Activated T-cell treated with anti-CD3 and anti-CD28 coated beads for 24 hours (primary cell): ENCODE measurements at regions not wholly inside any gene's neighbourhood (a gene's known extent, or its start where the extent isn't known, plus 50 kb on each side); places are given as distances from the start of the nearest gene placed in this dataset.
"Not testable (repeated sequence)": the region's sequence is repeated elsewhere in the genome, so short reads cannot be mapped to it uniquely, and the experiment has no call there.

Experiments
- DNase-seq: peaks from one replicate; pipeline ENCODE4 v3.0.0-alpha.2; 2020; ENCODE audit warnings: low read depth

DNA sequence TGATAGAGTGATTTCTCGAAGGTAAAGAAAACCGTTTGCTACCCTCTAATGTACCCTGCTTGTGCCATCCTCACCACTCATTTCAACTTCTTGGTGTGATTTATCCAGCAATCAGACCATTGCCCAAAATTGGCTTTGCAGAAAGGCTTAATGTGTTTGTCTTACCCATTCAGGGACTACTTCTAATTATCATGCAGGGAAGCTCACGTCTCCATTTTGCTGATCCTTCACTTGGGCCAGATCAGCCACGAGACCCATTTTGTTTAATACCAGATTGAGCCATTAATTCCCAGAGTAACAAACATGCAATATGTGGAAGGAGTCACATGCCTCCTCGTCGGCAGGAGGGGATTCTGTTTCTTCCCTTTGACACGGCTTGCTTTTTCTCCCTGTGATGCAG is 51.1 kb upstream of the CRY1 start:
- DNase-seq = no peak

DNA sequence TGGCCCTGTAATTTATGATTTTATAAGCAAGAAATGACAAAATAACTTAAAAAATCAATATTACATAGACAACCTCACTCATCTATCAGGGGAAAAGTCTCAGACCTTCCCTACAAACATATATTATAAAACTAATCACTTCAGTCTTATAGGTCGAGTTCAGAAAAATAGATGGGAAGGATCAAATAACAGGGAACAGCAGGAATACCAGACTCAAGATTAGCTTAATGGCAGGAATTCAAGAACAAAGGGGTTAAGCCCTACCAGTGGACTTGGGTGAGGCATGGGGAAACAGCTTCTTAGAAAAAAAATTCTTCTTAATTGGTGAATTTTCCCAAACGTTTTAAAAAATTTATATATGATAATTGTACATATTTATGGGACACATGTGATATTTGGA is 51.6 kb upstream of the CRY1 start:
- no peak for DNase-seq

DNA sequence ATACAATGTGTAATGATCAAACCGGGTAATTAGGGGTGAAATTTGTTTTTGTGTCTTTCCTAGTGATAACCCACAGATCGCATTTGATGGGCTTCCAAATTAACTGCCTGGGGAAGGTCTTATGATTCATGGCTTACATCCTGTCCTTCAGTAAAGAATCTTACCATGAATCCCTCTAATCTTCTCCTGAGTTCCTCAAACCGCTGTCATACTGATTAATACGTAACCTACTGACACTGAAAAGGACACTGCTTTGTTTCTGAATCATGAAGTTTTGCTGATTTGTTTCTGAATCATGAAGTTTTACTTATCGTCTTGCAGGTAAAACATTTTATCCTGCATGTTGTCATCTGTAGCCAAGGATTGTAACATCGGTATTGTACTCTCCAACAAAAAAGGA is 52.0 kb upstream of the CRY1 start:
- no peak for DNase-seq

DNA sequence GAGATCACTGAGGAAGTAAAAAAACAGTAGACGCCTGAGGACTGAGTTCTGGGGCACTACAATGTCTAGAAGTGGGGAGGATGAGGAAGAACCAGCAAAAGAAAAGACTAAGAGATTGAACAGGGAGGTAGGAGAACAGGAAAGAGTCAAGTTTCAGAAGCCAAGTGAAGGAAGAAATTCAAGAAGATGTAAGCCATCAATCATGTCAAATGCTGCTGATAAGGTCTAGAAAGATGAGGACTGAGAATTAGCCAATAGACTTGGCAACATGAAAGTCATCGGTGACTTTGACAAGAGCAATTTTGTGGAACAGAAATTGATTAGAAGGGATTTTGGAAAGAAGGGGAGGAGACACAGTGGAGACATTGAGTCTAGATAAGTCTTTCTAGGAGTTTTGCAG is 54.8 kb upstream of the CRY1 start:
- DNase-seq = no peak

DNA sequence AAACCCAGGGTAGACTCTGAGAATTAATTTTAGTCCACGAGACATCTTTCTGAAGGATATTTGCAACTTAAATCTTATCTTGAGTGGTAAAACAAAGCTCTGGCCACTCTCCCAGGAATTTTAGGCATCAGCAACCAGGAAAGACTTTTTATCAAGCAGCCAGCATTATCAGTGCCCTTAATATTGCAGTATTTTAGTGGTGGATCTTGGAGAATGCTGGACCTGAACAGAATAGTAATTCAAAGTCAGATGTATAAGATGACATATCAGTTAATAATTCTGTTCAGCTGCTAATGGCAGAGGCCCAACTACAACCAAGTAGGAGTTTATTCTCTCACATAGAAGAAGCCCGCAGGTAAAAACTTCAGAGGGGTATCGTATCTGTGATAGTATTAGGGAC is 59.0 kb upstream of the CRY1 start:
- DNase-seq = no peak

DNA sequence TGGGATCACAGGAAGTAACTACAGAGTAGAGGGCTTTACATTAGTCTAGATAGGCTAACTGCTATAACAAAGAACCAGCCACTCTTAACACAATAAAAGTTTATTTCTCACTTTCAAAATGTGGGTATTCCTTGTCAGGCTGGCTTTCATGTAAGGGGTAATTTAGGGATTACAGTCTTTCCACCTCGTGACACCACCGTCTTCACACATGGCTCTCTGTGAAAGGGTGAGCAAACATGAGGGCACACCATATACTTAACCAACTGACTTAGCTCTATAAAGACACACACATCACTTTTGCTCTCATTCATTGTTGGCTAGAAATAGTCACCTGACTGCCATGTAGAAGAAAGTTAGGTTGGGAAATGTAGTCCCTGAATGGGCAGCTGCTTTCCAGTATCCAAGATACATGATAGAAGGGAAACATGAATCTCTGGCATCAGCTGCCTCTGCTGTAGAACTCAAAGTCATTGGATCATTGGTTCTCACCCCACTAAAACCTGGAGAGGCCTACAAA is 66.1 kb upstream of the CRY1 start:
- DNase-seq = no peak

DNA sequence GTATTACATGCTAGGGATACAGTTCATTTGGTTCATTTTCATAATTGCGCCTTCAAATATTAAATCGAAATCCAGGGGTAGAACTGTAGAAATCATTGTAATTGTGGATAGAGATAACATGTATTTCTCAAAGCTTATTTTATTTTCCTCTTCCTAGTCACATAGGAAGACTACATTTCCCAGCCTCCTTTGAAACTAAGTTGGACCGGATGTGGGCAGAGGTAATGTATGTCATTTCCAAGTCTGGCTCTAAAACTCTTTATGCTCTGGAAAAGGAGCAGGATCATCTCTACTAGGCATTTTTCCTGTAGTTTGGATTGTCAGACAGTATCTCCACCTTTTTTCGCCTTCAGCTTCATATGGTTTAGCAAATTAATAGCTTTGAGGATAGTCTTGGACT is 70.1 kb upstream of the CRY1 start:
- no peak for DNase-seq

DNA sequence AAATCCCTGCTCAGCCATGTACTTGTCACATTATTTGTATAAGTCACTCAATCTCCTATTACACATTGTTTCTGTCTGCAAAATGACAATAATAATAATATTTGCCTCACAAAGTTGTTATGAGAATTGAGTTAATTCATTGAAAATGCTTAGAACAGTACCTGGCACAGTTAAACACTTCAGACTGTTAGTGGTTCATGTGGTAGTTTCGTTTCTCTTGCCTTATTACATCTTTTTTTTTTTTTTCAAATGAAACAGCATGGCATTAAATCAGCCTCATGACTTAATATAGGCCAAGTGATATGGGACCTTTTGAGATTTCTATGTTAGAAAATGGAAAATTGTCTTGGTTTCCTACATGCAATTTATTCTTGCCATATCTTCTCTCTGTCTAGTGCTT is 71.0 kb upstream of the CRY1 start:
- DNase-seq = no peak

DNA sequence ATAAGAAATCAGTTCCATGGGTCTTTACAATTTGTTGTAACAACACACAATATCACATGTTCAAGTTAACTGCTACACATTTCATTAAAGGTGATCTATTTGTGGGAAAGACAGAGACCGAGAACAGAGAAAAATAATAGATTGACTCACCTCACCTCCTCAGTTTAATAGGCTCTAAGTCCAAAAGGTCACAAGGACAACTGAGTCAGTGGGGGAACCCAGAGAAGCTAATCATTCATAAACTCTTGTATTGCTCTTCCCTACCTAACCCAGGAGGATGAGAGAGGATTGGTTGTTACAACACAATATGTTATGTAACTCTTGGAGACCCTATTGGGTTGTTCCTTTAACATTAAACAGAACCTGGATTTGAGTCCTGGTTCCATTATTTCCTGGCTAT is 72.2 kb upstream of the CRY1 start:
- DNase-seq = no peak

DNA sequence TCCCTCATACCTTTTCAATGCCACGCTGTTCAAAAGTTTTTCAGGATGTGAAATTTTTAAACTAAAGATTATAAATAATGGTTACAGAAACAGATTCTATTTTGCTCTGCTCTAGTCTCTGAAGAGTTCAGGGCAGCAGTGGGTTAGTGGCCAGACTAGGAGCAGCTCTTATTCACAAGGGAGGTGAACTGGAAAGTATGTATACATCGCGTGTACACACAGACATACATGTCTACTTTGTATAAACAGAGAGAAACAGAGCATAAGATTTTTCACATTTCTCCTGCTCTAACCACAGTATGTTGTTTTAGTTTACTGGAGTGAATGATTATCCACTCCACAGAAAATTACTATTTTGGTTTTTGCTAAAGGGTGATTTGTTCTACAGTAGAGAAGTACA is 74.4 kb upstream of the CRY1 start:
- no peak for DNase-seq

DNA sequence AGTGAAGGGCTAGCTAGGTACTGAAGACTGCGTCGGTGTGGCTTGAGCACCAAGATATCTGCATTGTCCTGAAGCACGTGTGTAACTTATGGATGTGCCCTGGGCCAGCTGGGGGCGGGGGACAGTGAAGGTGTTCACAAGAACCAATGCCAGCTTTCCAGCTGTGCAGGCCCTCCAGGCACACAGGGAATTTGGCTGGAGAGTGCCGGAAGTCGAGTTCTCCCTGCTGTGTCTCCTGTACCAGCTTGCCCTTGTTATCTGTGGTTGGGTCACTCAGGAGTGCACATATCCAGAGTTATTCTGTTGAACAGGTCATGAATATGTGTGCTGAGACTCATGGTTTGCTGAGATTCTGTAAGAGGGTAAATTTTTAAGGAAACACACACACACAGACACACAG is 75.9 kb upstream of the CRY1 start:
- no peak for DNase-seq

DNA sequence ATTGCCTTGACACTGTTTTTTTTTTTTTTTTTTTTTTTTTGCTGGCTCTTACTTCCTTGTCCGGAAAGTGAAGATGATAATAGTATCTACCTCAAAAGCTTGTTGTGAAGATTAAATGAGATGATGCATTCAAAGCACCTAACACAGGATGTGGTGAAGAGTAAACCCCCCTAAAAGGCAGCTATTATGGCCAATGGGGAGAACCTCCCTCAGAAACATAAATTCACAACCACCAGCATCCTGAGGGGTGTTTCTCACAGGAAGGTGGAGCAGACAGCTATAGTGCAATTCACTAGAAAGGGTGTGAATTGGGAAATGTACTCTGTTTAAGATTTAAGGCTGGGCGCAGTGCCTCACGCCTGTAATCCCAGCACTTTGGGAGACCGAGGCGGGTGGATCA is 85.4 kb upstream of the CRY1 start:
- no peak for DNase-seq

DNA sequence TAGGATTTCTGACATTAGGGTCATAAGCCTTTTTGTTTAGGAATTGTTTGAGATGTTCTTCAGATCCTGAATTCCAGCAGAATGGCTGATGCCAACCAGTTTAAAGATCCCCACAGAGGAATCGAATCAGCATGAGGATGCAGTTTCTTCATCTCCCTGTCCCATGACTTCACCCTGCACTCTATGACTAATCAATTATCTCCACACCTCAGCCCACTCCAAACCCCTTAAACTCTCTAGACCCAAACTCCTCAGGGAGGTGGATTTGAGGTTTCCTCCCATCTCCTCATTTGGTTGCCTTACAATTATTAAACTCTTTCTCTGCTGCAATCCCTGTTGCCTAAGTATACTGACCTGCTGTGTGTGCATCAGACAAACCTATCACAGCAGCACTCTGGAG is 86.5 kb upstream of the CRY1 start:
- DNase-seq = no peak

DNA sequence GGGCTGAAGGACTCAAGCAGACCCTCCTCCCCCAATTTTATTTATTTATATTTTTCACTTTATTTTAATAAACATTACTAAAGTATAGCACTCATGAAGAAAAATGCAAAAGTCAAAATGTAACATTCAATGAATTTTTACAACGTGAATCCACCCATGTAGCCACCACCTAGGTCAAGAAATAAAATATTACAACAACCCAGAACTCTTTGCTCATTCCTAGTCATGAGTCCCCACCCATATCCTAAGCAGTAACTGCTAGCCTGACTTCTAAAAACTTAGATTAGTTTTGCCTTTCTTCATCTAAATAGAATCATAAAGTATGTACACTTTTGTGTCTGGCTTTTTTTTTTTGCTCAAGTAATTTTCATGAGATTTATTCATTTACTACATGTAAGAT is 86.9 kb upstream of the CRY1 start:
- DNase-seq = no peak

DNA sequence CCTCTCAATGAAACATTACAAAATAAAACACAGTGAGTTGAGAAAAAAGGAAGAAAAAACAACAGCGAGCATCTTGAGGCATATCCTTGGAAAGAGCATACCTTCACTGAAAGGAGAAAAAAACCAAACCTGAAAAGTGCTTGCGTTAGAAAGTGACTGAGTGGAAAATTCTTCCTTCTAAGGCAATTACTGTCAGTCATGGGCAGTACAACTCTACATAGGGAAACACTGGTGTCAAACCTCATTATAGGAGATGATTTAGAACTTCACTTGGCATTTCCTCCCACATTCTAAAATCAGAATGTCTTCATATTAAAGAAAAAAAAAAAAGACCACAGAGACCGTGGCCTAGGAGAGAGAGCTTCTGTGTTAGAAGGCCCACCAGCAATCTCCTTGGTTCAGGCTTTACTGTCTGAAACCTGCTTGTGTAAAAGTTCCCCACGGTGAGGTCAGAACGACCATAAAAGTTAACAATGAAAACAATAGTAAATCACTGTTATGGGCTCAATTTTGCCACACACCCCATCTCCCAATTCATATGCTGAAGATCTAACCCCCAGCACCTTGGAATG is 91.1 kb upstream of the CRY1 start:
- DNase-seq = no peak

DNA sequence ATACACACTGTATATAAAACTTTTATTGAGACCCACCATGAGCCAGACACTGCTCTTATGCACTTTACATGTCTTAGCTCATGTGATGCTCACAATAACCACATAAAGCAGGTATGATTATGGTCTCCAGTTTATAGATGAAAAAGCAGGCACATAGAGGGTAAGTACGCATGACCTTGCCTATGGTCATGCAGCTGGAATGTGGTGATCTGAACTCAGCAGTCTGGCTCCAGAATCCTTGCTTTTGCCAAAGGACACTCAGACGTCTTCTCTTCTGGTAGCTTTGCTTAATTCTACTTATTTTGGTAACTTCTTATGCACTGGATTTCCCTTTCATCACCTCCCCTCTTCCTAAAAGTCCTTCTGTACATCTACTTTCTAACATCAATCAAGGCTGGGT is 103.3 kb upstream of the CRY1 start:
- DNase-seq = no peak

DNA sequence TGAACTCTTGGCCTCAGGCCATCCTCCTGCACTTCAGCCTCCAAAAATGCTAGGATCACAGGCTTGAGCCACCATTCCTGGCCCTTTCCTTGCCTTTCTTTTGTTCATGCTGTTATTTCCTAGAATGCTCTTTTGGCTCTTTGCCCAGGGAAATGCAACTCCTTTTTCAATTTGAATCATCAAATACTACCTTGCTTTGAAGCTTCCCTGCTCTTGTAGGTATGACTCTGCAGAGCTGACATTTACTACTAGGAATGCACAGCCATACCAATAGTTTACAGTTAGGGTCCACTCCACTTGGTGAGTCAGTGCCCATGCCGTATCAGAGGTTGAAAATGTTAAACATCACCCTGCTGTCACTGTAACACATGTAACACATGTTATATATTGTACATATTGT is 107.0 kb upstream of the CRY1 start:
- no peak for DNase-seq

DNA sequence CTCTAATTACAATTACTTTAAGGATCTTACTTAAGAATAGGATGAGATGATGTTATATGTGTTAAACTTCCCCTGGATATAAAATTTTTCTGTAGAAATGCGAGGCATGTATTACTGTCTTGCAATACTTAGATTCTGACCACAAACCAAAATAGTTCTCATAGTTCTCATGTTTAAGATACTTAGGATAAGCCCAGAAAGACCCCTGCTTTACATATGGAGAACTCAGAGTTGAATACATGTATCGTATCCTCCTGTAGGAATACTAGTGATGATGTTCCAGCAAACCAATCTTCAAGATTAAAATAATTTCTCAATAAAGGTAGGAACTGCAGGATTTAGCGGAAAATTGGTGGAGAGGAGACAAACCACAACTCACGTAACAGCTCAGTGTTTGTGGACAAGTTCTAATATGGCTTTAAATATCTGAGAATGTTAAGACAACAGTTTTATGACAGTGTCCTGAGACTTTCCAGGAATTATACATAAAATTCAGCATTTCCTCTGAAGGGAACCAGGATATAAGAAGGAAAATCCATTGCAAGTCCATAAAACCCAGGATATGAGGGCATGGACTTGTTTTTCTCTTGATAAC is 114.7 kb upstream of the CRY1 start:
- DNase-seq = no peak

DNA sequence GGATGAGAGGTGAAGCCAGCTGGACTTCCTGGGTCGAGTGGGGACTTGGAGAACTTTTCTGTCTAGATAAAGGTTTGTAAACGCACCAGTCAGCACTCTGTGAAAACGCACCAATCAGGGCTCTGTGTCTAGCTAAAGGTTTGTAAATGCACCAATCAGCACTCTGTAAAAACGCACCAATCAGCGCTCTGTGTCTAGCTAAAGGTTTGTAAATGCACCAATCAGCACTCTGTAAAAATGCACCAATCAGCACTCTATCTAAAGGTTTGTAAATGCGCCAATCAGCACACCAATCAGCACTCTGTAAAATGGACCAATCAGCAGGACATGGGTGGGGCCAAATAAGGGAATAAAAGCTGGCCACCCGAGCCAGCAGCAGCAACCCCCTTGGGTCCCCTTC is 116.4 kb upstream of the CRY1 start:
- DNase-seq = not testable (repeated sequence)

DNA sequence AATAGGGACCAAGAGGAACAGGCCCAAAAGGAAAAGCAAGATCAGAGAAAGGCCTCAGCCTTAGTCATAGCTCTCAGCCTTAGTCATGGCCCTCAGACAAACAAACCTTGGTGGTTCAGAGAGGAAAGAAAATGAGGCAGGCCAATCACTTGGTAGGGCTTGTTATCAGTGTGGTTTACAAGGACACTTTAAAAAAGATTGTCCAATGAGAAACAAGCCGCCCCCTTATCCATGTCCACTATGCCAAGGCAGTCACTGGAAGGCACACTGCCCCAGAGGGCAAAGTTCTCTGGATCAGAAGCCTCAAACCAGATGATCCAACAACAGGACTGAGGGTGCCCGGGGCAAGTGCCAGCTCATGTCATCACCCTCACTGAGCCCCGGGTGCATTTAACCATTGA is 121.0 kb upstream of the CRY1 start:
- DNase-seq = not testable (repeated sequence)

DNA sequence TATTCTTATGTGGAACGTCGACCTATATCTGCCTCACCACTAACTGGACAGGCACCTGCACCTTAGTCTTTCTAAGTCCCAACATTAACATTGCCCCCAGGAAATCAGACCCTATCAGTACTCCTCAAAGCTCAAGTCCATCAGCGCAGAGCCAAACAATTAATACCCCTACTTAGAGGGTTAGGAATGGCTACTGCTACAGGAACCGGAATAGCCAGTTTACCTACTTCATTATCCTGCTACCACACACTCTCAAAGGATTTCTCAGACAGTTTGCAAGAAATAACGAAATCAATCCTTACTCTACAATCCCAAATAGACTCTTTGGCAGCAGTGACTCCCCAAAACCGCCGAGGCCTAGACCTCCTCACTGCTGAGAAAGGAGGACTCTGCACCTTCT is 123.1 kb upstream of the CRY1 start:
- DNase-seq = not testable (repeated sequence)

DNA sequence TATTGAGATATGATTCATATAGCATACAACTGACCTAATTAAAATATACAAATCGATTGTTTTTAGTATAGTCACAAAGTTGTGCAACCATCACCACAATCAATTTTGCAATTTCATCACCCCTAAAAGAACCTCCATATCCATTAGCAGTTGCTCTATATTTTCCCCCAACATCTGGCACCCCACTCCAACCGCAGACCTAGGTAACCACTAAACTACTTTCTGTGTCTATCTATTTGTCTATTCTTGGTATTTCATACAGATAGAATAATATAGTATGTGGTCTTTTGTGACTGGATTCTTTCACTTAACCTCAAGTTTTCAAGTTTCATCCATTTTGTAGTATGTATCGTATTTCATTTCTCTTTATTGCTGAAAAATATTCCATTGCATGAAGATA is 126.0 kb upstream of the CRY1 start:
- DNase-seq = no peak

DNA sequence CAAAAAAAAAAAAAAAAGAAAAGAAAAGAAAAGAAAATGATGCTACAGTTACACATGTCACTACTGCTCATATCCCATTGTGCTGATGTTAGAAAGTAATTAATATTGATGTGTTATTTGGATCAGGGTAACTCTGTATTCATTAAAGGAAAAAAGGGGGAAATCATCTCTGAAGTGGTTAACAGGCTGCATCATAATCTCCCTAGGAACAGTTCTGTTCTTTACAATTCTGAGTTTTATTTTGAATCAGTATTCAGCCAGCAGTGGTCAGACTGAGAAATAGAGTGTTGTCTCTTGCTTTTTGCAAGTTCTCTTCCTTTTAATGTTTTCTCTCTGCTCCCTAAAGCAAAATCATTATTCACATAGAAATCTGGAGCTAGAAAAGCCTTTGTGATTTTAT is 128.6 kb upstream of the CRY1 start:
- DNase-seq = no peak

DNA sequence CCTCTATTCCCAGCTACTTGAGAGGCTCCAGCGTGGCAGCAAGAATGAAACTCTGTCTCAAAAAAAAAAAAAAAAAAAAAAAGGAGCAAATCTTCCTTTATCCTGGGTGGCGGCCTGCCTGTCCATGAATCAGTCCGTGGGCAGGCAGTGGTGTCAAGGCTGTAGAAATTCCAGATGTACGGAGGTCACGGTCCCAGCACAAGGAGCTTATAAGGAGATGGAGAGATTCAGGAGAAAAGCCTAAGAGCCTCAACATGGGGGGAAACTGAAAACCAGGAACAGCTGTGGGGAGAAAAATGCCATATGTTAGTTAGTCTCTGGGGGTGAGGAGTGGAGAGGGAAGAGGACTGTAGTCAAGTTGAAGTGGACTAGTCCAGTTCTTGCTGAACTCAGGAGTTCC is 130.5 kb upstream of the CRY1 start:
- no peak for DNase-seq

DNA sequence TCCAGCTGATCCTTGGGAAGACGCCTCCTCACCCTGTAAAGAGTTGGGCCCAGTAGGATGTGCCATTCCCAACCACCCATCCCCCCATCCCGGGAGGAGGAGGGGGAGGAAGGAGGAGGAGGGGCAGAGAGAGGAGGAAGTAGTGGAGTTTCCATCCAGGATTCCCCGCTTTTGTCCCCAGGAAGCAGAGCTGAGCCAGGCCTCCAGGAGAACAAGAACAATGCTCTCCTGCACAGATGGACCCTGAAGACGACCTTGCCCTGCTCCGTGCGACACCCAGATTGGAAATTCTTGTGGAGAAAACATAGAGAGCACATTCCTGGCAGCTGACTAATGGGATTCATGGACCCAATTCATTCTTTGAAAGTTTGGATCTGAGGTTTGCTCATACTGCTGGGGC is 132.3 kb upstream of the CRY1 start:
- DNase-seq = no peak
